ENCODE measurements at regions not wholly inside any gene's neighbourhood (a gene's known extent, or its start where the extent isn't known, plus 50 kb on each side); places are given as distances from the start of the nearest gene placed in this dataset.
"Not testable (repeated sequence)": the region's sequence is repeated elsewhere in the genome, so short reads cannot be mapped to it uniquely, and the experiment has no call there.

DNA sequence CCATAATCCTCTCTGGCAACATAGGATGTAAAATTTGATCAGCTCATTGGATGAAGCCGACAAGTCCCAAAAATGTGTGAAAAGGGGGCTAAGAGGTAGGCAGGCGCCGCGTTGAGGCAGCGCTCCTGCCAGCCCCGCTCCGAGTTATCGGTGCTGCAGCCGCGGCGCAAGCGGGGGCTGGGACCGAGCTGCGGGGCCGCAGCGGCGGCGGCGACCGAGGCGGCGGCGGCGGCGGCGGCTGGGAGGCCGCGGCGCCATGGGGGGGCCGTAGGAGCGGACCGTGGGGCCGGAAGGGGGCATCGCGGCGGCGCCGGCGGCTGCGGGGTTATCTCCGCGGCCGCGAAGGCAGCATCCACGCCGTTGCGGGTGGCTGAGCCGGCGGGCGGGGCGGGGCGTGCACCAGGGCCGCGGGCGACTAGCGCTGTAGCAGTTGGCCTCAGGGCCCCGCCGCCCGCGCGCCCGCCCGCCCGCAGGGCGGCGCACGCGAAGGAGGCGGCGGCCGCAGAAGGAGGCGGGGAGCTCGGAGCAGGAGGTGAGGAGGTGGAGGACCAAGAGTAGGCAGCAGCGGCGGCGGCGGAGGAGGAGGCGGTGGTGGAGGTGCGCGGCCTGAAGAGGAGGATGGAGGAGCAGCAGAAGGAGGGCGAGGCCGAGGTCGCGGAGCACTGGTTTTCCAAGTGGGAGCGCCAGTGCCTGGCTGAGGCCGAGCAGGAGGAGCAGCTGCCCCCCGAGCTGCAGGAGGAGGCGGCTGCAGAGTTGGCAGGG lies 126.0 kb upstream of the CXorf66 start:
- DNase-seq (ENCODE audit: low spot score): peak; percentile 0
- ChIA-PET POLR2A (ENCODE audit: low non-redundant PET) (no interaction called here), CTCF (no interaction called here)
- H3K27ac ChIP-seq: no peak overlapping the region
- TF ChIP-seq, protein P1, sequence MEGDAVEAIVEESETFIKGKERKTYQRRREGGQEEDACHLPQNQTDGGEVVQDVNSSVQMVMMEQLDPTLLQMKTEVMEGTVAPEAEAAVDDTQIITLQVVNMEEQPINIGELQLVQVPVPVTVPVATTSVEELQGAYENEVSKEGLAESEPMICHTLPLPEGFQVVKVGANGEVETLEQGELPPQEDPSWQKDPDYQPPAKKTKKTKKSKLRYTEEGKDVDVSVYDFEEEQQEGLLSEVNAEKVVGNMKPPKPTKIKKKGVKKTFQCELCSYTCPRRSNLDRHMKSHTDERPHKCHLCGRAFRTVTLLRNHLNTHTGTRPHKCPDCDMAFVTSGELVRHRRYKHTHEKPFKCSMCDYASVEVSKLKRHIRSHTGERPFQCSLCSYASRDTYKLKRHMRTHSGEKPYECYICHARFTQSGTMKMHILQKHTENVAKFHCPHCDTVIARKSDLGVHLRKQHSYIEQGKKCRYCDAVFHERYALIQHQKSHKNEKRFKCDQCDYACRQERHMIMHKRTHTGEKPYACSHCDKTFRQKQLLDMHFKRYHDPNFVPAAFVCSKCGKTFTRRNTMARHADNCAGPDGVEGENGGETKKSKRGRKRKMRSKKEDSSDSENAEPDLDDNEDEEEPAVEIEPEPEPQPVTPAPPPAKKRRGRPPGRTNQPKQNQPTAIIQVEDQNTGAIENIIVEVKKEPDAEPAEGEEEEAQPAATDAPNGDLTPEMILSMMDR (conservative IDR thresholded peaks at IDR 0.05; ENCODE audit: low read depth): no peak

DNA sequence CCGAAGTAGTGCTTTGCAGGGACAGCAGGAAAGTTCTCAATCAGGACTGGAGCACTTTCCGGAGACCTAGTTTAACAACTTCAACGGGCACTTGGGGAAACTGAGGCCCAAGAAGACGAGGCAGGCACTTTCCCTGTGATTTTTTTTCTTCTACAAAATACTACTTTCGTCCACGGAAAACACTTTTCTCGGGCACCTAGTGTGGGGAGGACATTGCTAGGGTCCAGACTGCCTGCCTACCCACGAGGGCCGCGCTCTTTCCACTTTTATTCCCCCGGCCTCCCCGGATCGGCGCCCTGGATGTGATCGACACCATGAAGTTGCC lies 125.4 kb upstream of the CXorf66 start:
- DNase-seq (ENCODE audit: low spot score): no peak
- ChIA-PET CTCF (no interaction called here), POLR2A (ENCODE audit: low non-redundant PET) (no interaction called here)
- TF ChIP-seq, protein P1 (conservative IDR thresholded peaks at IDR 0.05; ENCODE audit: low read depth): no peak
- no peak overlapping the region for H3K27ac ChIP-seq

DNA sequence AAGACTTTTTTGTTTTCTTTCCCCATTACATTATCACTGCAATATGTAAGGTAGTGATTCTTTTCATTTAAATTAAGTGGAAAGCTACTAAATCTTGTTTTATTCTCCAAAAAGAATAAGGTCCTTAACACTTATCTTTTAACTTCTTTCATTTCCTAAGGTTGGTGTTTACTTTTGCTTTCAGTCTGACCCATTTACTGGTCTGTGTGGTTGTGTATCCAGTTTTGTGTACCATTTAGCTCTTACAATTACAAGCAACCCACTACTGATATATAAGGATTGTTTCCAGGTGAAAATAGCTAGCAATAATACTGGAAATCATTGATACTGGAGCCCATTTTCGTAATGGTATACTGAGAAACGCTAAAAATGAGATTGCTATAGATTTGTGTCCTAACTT lies 123.1 kb upstream of the CXorf66 start:
- POLR2A ChIA-PET (ENCODE audit: low non-redundant PET): no interaction called here
- no peak overlapping the region for H3K27ac ChIP-seq
- CTCF ChIA-PET: no interaction called here
- TF ChIP-seq, protein P1 (conservative IDR thresholded peaks at IDR 0.05; ENCODE audit: low read depth): no peak
- no peak for DNase-seq (ENCODE audit: low spot score)

DNA sequence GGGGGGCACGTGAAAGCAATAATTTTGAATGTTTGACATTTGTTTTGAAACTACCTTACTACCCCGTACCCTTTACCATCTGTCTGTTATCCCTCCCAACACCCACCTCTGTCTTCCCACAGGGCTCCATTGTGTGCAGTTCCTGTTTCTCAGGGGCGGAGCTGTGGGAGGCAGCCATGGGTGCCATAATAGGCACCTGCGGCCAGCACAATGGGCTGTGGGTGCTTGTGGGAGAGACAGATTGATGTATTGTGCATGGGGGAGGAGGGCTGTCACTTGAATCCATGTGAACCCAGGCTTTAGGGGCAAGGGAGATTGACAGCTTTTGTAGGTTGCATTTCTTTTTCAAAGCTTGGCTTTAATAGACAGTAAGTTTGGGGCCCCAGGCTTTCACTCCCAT lies 122.6 kb upstream of the CXorf66 start:
- CTCF ChIA-PET: no interaction called here
- TF ChIP-seq, protein P1 (conservative IDR thresholded peaks at IDR 0.05; ENCODE audit: low read depth): no peak
- H3K27ac ChIP-seq: no peak overlapping the region
- DNase-seq (ENCODE audit: low spot score): no peak
- POLR2A ChIA-PET (ENCODE audit: low non-redundant PET): no interaction called here

DNA sequence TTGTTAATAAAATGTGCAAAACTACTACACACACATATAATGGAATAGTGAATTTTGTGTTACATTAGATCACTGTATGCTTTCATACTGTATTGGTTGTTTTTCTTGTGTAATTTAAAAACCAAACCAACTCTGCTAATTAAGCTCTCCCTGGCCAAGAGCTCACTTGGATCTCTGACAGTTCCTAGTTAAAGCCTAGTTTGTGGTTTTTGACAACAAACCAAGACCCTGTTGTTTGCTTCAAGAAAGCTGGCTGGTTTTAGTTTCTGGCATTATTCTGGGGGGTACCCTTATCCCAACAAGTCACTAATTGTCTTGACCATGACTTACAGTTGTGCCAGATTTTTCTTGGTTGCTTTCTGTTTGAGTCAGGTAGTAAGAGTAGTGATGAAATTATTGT lies 121.4 kb upstream of the CXorf66 start:
- TF ChIP-seq, protein P1 (conservative IDR thresholded peaks at IDR 0.05; ENCODE audit: low read depth): no peak
- no peak overlapping the region for H3K27ac ChIP-seq
- CTCF ChIA-PET: no interaction called here
- POLR2A ChIA-PET (ENCODE audit: low non-redundant PET): no interaction called here
- DNase-seq (ENCODE audit: low spot score): no peak

DNA sequence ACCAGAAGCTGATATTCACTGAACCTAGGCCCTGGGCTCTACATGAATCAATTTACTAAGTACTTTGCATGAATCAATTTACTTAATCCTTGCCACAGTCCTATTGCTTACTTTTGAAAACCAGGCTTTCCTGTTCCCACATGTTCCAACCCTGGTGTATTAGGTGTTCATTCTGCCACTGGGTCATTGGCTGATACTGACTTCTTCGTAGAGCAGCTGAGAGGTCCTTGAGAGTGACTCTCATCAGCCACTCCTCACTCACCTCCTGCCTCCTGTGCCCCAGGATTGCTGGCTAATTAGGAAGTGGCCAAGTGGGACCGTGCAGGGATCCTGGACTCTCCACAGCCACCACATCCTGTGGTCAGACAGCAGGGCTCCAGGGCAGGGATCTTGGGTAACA lies 109.5 kb upstream of the CXorf66 start:
- DNase-seq (ENCODE audit: low spot score); H3K27ac ChIP-seq; POLR2A ChIA-PET (ENCODE audit: low non-redundant PET); CTCF ChIA-PET: not testable (repeated sequence)

DNA sequence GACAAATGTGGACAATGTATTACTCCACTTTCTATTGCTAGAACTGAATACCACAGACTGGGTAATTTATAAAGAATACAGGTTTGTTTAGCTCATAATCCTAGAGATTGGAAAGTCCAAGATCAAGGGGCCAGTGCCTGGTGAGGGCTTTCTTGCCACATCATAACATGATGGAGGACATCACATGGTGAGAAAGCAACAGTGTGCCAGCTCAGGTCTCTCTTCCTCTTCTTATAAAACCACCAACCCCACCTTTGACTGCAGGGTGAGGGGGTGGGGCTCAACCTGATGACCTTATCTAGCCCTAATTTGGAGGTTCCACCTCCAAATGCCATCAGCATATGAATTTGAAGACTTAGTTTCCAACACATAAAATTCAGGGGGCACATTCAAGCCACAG lies 105.7 kb upstream of the CXorf66 start:
- TF ChIP-seq, protein P1 (conservative IDR thresholded peaks at IDR 0.05; ENCODE audit: low read depth): no peak
- no peak overlapping the region for H3K27ac ChIP-seq
- DNase-seq (ENCODE audit: low spot score): no peak
- ChIA-PET POLR2A (ENCODE audit: low non-redundant PET) (no interaction called here), CTCF (no interaction called here)
